GM12878 (cell line): ENCODE measurements at regions not wholly inside any gene's neighbourhood (a gene's known extent, or its start where the extent isn't known, plus 50 kb on each side); places are given as distances from the start of the nearest gene placed in this dataset.

Source experiments
- ATAC-seq: fragments of 200-7000 bp; cut with Tn5 transposase; 3 replicates; pipeline ENCODE4 v1.9.1; 2020; ENCODE audit warnings: mild to moderate bottlenecking, moderate library complexity
- BruUV-seq: library from RNA; stranded (reverse); fragments of 400-500 nt; replicated peaks from 2 replicates; lab custom pipeline; 2021; lab: Mats Ljungman, UMichigan
- CTCF ChIA-PET: fragments of 300-600 bp; sonication (Branson Sonifier 250); formaldehyde crosslinking; extraction: SDS; loops from one replicate; lab custom pipeline; 2021; ENCODE audit warnings: inconsistent platforms; lab: Yijun Ruan, JAX
- POLR2A ChIA-PET: fragments of 350-600 bp; formaldehyde crosslinking; extraction: SDS; loops from one replicate; lab custom pipeline; 2021; ENCODE audit warnings: inconsistent platforms; lab: Charles Lee
- RAD21 ChIA-PET: fragments of 300-600 bp; sonication (Branson Sonifier 250); formaldehyde crosslinking; loops from one replicate; lab custom pipeline; 2023; ENCODE audit warnings: antibody characterized with exemption; ENCODE audit not compliant: unreplicated experiment; lab: Charles Lee
- SMC1A ChIA-PET: fragments of 300-600 bp; sonication (Branson Sonifier 250); formaldehyde crosslinking; loops from one replicate; lab custom pipeline; 2023; ENCODE audit not compliant: unreplicated experiment, uncharacterized antibody; lab: Charles Lee
- DNase-seq: peaks from one replicate; pipeline ENCODE4 v3.0.0-alpha.2; 2011; ENCODE audit warnings: low read depth, low spot score
- FAIRE-seq: peaks from 3 replicates; lab custom pipeline; 2011; peaks lifted over from hg19 to GRCh38; lab: Jason Lieb, UNC
- H2AFZ ChIP-seq: 2 replicates; pipeline ENCODE4 v1.6.0; 2011; ENCODE audit warnings: low read depth, low read length, control low read depth; ENCODE audit not compliant: control insufficient read depth
- H3K27ac ChIP-seq: 2 replicates; pipeline ENCODE4 v1.5.1; 2011; ENCODE audit warnings: control low read depth; ENCODE audit not compliant: control insufficient read depth, insufficient read depth
- H3K27me3 ChIP-seq, 2 experiments: replicated peaks in 1 of 2; 2 replicates each; pipeline versions ENCODE4 v1.6.0 to v1.6.1; 2011; ENCODE audit warnings: low read length in 1 of 2; ENCODE audit not compliant: control insufficient read depth in 2 of 2, insufficient read depth in 2 of 2
- H3K36me3 ChIP-seq, 2 experiments: 2 replicates each; pipeline ENCODE4 v1.5.1; 2011; ENCODE audit warnings: low read length in 1 of 2; ENCODE audit not compliant: control insufficient read depth in 2 of 2, insufficient read depth in 2 of 2
- H3K4me1 ChIP-seq: 2 replicates; pipeline ENCODE4 v1.6.1; 2011; ENCODE audit warnings: mild to moderate bottlenecking, low read length, moderate library complexity, mixed read lengths; ENCODE audit not compliant: control insufficient read depth, insufficient read depth
- H3K4me2 ChIP-seq: 2 replicates; pipeline ENCODE4 v1.6.0; 2011; ENCODE audit warnings: control low read depth; ENCODE audit not compliant: control insufficient read depth, insufficient read depth
- H3K4me3 ChIP-seq: fragments of 200-600 bp; sonication (generic); 2 replicates; pipeline ENCODE4 v1.5.1; 2016
- H3K79me2 ChIP-seq: 2 replicates; pipeline ENCODE4 v1.6.0; 2011; ENCODE audit warnings: low read length; ENCODE audit not compliant: control insufficient read depth, insufficient read depth
- H3K9ac ChIP-seq: 2 replicates; pipeline ENCODE4 v1.8.0; 2011; ENCODE audit warnings: low read length, control low read depth, mixed read lengths; ENCODE audit not compliant: control insufficient read depth, insufficient read depth
- H3K9me3 ChIP-seq: replicated peaks from 3 replicates; pipeline ENCODE4 v1.5.1; 2011; ENCODE audit warnings: mild to moderate bottlenecking, low read length; ENCODE audit not compliant: control insufficient read depth, insufficient read depth
- H4K20me1 ChIP-seq: 2 replicates; pipeline ENCODE4 v1.6.0; 2011; ENCODE audit not compliant: control insufficient read depth, insufficient read depth
- ATF7 ChIP-seq: fragments of 450-650 bp; IDR thresholded peaks from 2 replicates; pipeline ENCODE4 v1.6.1; 2016; ENCODE audit warnings: low read depth, mild to moderate bottlenecking
- DPF2 ChIP-seq: fragments of 450-650 bp; IDR thresholded peaks from 2 replicates; pipeline ENCODE4 v1.6.1; 2017; ENCODE audit warnings: mild to moderate bottlenecking
- EED ChIP-seq: sonication (generic); IDR thresholded peaks from 2 replicates; pipeline ENCODE4 v1.6.1; 2016; ENCODE audit warnings: antibody characterized with exemption, low read depth
- IKZF1 ChIP-seq: fragments of 450-650 bp; conservative IDR thresholded peaks from 2 replicates; pipeline ENCODE4 v1.6.1; 2017; ENCODE audit warnings: antibody characterized with exemption, mild to moderate bottlenecking
- IKZF2 ChIP-seq, 2 experiments: fragments of 450-650 bp; IDR thresholded peaks; 2 replicates each; pipeline ENCODE4 v1.6.1; 2017; ENCODE audit warnings: mild to moderate bottlenecking in 2 of 2, moderate library complexity in 2 of 2
- MEF2B ChIP-seq: fragments of 450-650 bp; IDR thresholded peaks from 2 replicates; pipeline ENCODE4 v1.6.1; 2018; ENCODE audit warnings: mild to moderate bottlenecking, moderate library complexity; ENCODE audit not compliant: partially characterized antibody, poor library complexity, severe bottlenecking
- NFYB ChIP-seq: IDR thresholded peaks from 2 replicates; pipeline ENCODE4 v1.6.1; 2011; ENCODE audit warnings: low read depth, mild to moderate bottlenecking, low read length, improper control_type of control experiment, moderate library complexity; ENCODE audit not compliant: insufficient read depth
- NR2F1 ChIP-seq: fragments of 450-650 bp; conservative IDR thresholded peaks from 2 replicates; pipeline ENCODE4 v1.6.1; 2017; ENCODE audit warnings: mild to moderate bottlenecking
- POU2F2 ChIP-seq: IDR thresholded peaks from 3 replicates; pipeline ENCODE4 v1.6.1; 2011; ENCODE audit warnings: low read depth, mild to moderate bottlenecking, low read length, borderline replicate concordance
- RCOR1 ChIP-seq: conservative IDR thresholded peaks from 2 replicates; pipeline ENCODE4 v1.6.1; 2012; ENCODE audit warnings: low read depth, low read length, improper control_type of control experiment
- RELB ChIP-seq: fragments of 450-650 bp; IDR thresholded peaks from 2 replicates; pipeline ENCODE4 v1.6.1; 2017; ENCODE audit warnings: low read depth, mild to moderate bottlenecking, moderate library complexity
- SRF ChIP-seq, 2 experiments: IDR thresholded peaks; 2 replicates each; pipeline ENCODE4 v1.6.1; 2011; ENCODE audit warnings: low read depth in 2 of 2, low read length in 2 of 2, mild to moderate bottlenecking in 1 of 2, moderate library complexity in 1 of 2
- TARDBP ChIP-seq: IDR thresholded peaks from 2 replicates; pipeline ENCODE4 v1.6.1; 2016; ENCODE audit warnings: borderline replicate concordance
- ZZZ3 ChIP-seq: IDR thresholded peaks from 2 replicates; pipeline ENCODE4 v1.6.1; 2011; ENCODE audit warnings: low read depth; ENCODE audit not compliant: control insufficient read depth, insufficient read length
- WGBS: methylation state at CpG from one replicate; pipeline ENCODE4 v1.1.6; 2016; ENCODE audit warnings: low lambda C conversion rate; ENCODE audit not compliant: insufficient replicate concordance, insufficient coverage; ENCODE audit errors: missing lambda C conversion rate; 5-methylcytosine and 5-hydroxymethylcytosine counted together
- in situ Hi-C: fragments of 300-500 bp; cut with MboI; formaldehyde crosslinking; loops from 9 replicates; pipeline ENCODE4 v1.14.3; 2018; ENCODE audit warnings: mixed read lengths
- intact Hi-C: fragments of 100-400 bp; cut with micrococcal nuclease; formaldehyde crosslinking; loops from one replicate; pipeline ENCODE4 v1.14.2; 2022; ENCODE audit not compliant: unreplicated experiment

DNA sequence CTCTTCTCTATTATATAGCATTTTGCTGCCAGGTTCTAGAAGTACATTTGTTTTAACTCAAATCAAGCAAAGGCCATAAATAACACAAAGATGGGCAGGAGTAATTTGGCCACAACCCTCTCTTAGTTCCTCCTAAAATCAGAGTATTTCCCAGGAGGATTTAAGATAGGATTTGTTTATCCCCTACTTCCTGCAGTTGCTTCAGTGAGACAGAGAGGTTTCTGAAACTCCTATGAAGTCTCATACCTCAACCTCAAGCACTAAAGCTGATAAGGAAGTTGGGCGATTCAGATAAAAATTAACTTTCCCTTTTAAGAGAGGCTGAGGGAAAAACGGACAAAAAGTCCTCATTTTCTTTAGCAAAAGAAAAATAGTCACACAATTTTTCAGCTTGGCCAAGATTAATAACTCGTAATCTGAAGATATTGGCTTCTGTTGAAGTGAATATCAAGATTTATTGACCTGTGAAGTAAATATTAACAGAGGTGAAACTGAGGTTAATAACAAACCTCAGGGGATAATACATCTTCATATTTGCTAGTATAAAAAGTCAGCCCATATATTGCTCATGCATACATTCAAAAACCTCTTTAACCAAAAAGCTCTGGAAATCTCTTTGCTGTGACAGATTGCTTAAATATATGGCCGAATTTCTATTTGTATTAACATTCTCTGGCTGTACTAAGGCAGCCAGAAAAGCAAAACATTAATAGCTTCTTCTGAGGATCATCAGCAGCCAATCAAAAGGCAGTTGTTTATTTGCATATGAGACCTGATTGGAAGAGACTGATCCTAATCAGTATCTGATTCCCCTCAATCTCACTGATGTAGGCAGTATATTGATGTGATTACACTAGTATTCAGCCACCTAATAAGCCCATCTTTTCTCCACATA, 90.6 kb upstream of the GADL1 start:
- in situ Hi-C loops, result no loop called here
- Histone ChIP-seq H3K79me2 (no peaks in the 10 kb centered on the region), H2AFZ (peak overlapping the region; percentile 15), H3K36me3 (no peaks in the 10 kb centered on the region), H3K27ac (0 out of 2 replicates have a peak overlapping the region, but pooled peaks have one; percentile 6), H3K27me3 (no peaks in the 10 kb centered on the region), H3K9ac (no peak overlapping the region), H3K4me3 (no peak overlapping the region), H4K20me1 (no peaks in the 10 kb centered on the region), H3K4me1 (0 out of 2 replicates have a peak, but pooled peaks cover 3% of the 10 kb centered on the region), H3K9me3 (no peaks in the 10 kb centered on the region), H3K4me2 (0 out of 2 replicates have a peak overlapping the region, but pooled peaks have one; percentile 25)
- ChIA-PET CTCF (interaction anchor here (0.7 to 1.2 kb wide), 3 partner anchors 14 to 436 kb away, joined by 3 to 7 read pairs (median 4); no protein-coding TSS in a partner anchor), POLR2A (interaction anchor here (0.9 kb wide), 1 partner anchor 17 kb away, joined by 3 read pairs; no protein-coding TSS in a partner anchor), RAD21 (interaction anchor here (1.5 kb wide), 1 partner anchor 11 kb away, joined by 3 read pairs; no protein-coding TSS in a partner anchor), SMC1A (interaction anchor here (0.7 to 4.9 kb wide), 10 partner anchors 12 to 257 kb away, joined by 3 to 31 read pairs (median 4); no protein-coding TSS in a partner anchor)
- intact Hi-C loops, result loop anchor here (10.0 kb wide), 1 partner anchor 260 kb away; no protein-coding TSS in a partner anchor
- TF ChIP-seq SRF (IDR thresholded peaks at IDR 0.05; ENCODE audit: low read depth in 2 of 2, low read length in 2 of 2) (no peak), IKZF2 (IDR thresholded peaks at IDR 0.05) (peak; percentile 74 to 86), RCOR1 (no peak), IKZF1 (peak; percentile 75), TARDBP (no peak), RELB (0 out of 2 replicates have a peak, but pooled peaks have one; percentile 27), NFYB (peak; percentile 69), EED (no peak), POU2F2 (no peak), DPF2 (no peak), ATF7 (0 out of 2 replicates have a peak, but pooled peaks have one; percentile 13), ZZZ3 (no peak), MEF2B (peak; percentile 56), NR2F1 (peak; percentile 68)
- no peak for DNase-seq
- 0% methylated on average over 4 of the region's 4 CpGs for WGBS
- ATAC-seq, result peak; percentile 73
- BruUV-seq, result no TSS peak
- FAIRE-seq, result peak; percentile 54
